Testis (tissue), 2 donors: ENCODE measurements at regions not wholly inside any gene's neighbourhood (a gene's known extent, or its start where the extent isn't known, plus 50 kb on each side); places are given as distances from the start of the nearest gene placed in this dataset.

Experiments used
- DNase-seq: peaks from one replicate; pipeline ENCODE4 v3.0.0-alpha.2; 2019
- H3K27ac ChIP-seq, 2 donors: fragments of 200-600 bp; sonication (generic); one replicate each; pipeline ENCODE4 v1.5.1; 2019
- H3K27me3 ChIP-seq: fragments of 200-600 bp; sonication (generic); one replicate; pipeline ENCODE4 v1.5.1; 2019
- H3K36me3 ChIP-seq: fragments of 200-600 bp; sonication (generic); one replicate; pipeline ENCODE4 v1.5.1; 2017; ENCODE audit warnings: low read depth; ENCODE audit errors: missing control alignments
- H3K4me1 ChIP-seq: fragments of 200-600 bp; sonication (generic); one replicate; pipeline ENCODE4 v1.5.1; 2019
- H3K4me3 ChIP-seq, 2 donors: fragments of 200-600 bp; sonication (generic); one replicate each; pipeline ENCODE4 v1.5.1; 2017 to 2019
- H3K9me3 ChIP-seq: fragments of 200-600 bp; sonication (generic); one replicate; pipeline ENCODE4 v1.5.1; 2017
- CTCF ChIP-seq, 3 experiments: fragments of 450-650 bp in 2 of 3; fragments of 200-600 bp in 1 of 3; sonication (generic) in 1 of 3; IDR thresholded peaks; one replicate each; pipeline ENCODE4 v1.5.1; 2016 to 2019; ENCODE audit warnings: antibody characterized with exemption in 3 of 3, mild to moderate bottlenecking in 2 of 3, moderate library complexity in 1 of 3
- POLR2A ChIP-seq: fragments of 450-650 bp; IDR thresholded peaks from one replicate; pipeline ENCODE4 v1.6.1; 2017; ENCODE audit warnings: antibody characterized with exemption, mild to moderate bottlenecking, moderate library complexity
- WGBS, 2 donors: methylation state at CpG; one replicate each; pipeline ENCODE4 v1.1.5; 2018; 5-methylcytosine and 5-hydroxymethylcytosine counted together
- intact Hi-C: fragments of 100-400 bp; cut with DNase I; formaldehyde crosslinking; loops from one replicate; pipeline ENCODE4 v1.15.1; 2023; ENCODE audit warnings: low total_unique reads

GRCh38 chr11:134574425-134574824 is 162.4 kb upstream of the B3GAT1 start:
- no peak overlapping the region for H3K4me3 ChIP-seq
- no peak for TF ChIP-seq POLR2A
- no peak for TF ChIP-seq CTCF (IDR thresholded peaks at IDR 0.05)
- DNase-seq: no peak
- 92 to 95% methylated on average over 7 of the region's 7 CpGs for WGBS, 2 donors
- no peaks in the 10 kb centered on the region for H3K27me3 ChIP-seq
- no peaks in the 10 kb centered on the region for H3K36me3 ChIP-seq
- H3K4me1 ChIP-seq: no peaks in the 10 kb centered on the region
- intact Hi-C loops: no loop called here
- no peak overlapping the region for H3K27ac ChIP-seq
- H3K9me3 ChIP-seq: no peaks in the 10 kb centered on the region

- no peak for TF ChIP-seq CTCF (IDR thresholded peaks at IDR 0.05)
- TF ChIP-seq POLR2A: no peak
- H3K4me1 ChIP-seq: no peaks in the 10 kb centered on the region
- no peaks in the 10 kb centered on the region for H3K27me3 ChIP-seq
- no peak overlapping the region for H3K27ac ChIP-seq
- WGBS, 2 donors: 65 to 78% methylated on average over 8 to 10 of the region's 10 CpGs
- no peaks in the 10 kb centered on the region for H3K9me3 ChIP-seq
- no peak for DNase-seq
- H3K4me3 ChIP-seq: no peak overlapping the region
- H3K36me3 ChIP-seq: no peaks in the 10 kb centered on the region
- intact Hi-C loops: no loop called here
Measured at GRCh38 chr11:134573857-134574256, 161.8 kb upstream of the B3GAT1 start.

GRCh38 chr11:134572741-134573675 is 161.0 kb upstream of the B3GAT1 start:
- intact Hi-C loops: no loop called here
- Histone ChIP-seq H3K27me3 (no peaks in the 10 kb centered on the region), H3K36me3 (no peaks in the 10 kb centered on the region), H3K4me1 (no peaks in the 10 kb centered on the region), H3K4me3 (no peak overlapping the region), H3K9me3 (no peaks in the 10 kb centered on the region), H3K27ac (no peak overlapping the region)
- whole genome bisulfite sequencing, 2 donors: 62 to 77% methylated on average over 16 to 22 of the region's 22 CpGs
- TF ChIP-seq POLR2A (no peak), CTCF (IDR thresholded peaks at IDR 0.05) (no peak)
- DNase-seq: no peak

- no peak overlapping the region for H3K27ac ChIP-seq
- 83 to 91% methylated on average over 3 of the region's 3 CpGs for WGBS, 2 donors
- intact Hi-C loops: no loop called here
- H3K4me3 ChIP-seq: no peak overlapping the region
- H3K27me3 ChIP-seq: no peaks in the 10 kb centered on the region
- H3K36me3 ChIP-seq: no peaks in the 10 kb centered on the region
- no peak for DNase-seq
- H3K9me3 ChIP-seq: no peaks in the 10 kb centered on the region
- TF ChIP-seq CTCF (IDR thresholded peaks at IDR 0.05): no peak
- no peak for TF ChIP-seq POLR2A
- no peaks in the 10 kb centered on the region for H3K4me1 ChIP-seq
Measured at GRCh38 chr11:134571301-134571700, 159.3 kb upstream of the B3GAT1 start.

GRCh38 chr11:134569195-134569594 is 157.2 kb upstream of the B3GAT1 start:
- H3K4me3 ChIP-seq: no peak overlapping the region
- WGBS, 2 donors: 74 to 81% methylated on average over 6 of the region's 6 CpGs
- no peaks in the 10 kb centered on the region for H3K9me3 ChIP-seq
- DNase-seq: no peak
- intact Hi-C loops: no loop called here
- H3K4me1 ChIP-seq: no peaks in the 10 kb centered on the region
- no peaks in the 10 kb centered on the region for H3K36me3 ChIP-seq
- no peaks in the 10 kb centered on the region for H3K27me3 ChIP-seq
- no peak for TF ChIP-seq CTCF (IDR thresholded peaks at IDR 0.05)
- TF ChIP-seq POLR2A: no peak
- H3K27ac ChIP-seq: no peak overlapping the region
